Activated naive CD4-positive, alpha-beta T cell treated with anti-CD3 and anti-CD28 coated beads, Interleukin-2, amount 50 U/mL, for 24 hours (primary cell): ENCODE measurements at regions not wholly inside any gene's neighbourhood (a gene's known extent, or its start where the extent isn't known, plus 50 kb on each side); places are given as distances from the start of the nearest gene placed in this dataset.
A peak's percentile ranks its signal among the peaks of the same experiment; 100 is the strongest.

Source experiments
- H3K27ac Mint-ChIP-seq: one replicate; pipeline ENCODE4 v1.8.0; 2021; ENCODE audit warnings: mild to moderate bottlenecking, mixed read lengths
- H3K27me3 Mint-ChIP-seq: one replicate; pipeline ENCODE4 v1.8.0; 2021; ENCODE audit warnings: mixed read lengths
- H3K36me3 Mint-ChIP-seq: one replicate; pipeline ENCODE4 v1.8.0; 2021; ENCODE audit warnings: mixed read lengths
- H3K4me1 Mint-ChIP-seq: one replicate; pipeline ENCODE4 v1.8.0; 2021; ENCODE audit warnings: mixed read lengths
- H3K4me3 Mint-ChIP-seq: one replicate; pipeline ENCODE4 v1.8.0; 2021; ENCODE audit warnings: mild to moderate bottlenecking, mixed read lengths
- H3K9me3 Mint-ChIP-seq: one replicate; pipeline ENCODE4 v1.8.0; 2021; ENCODE audit warnings: mixed read lengths

DNA sequence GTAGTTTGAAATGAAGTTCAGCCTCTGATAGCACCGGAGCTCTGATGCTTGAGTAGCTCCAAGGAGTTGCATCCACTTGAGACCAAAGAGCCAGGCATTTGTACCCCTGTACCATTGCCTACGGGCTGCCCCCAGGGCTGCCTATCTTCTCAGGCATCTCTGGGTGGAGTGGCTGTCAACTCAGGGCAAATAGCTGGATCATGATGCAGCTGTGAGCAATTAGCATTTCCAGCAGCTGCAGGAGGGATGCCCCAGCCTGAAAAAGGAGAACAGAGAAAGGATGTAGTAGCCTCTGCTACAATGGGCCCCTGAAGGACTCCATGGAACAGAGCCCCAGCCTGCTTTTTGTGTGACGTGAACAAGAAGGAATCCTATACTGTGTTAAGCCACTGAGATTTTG, 492.6 kb downstream of the BCOR start:
- no peaks in the 10 kb centered on the region for H3K4me1 Mint-ChIP-seq
- no peak overlapping the region for H3K4me3 Mint-ChIP-seq
- H3K27me3 Mint-ChIP-seq, result no peaks in the 10 kb centered on the region
- H3K27ac Mint-ChIP-seq, result no peak overlapping the region
- H3K36me3 Mint-ChIP-seq, result no peaks in the 10 kb centered on the region
- no peaks in the 10 kb centered on the region for H3K9me3 Mint-ChIP-seq

DNA sequence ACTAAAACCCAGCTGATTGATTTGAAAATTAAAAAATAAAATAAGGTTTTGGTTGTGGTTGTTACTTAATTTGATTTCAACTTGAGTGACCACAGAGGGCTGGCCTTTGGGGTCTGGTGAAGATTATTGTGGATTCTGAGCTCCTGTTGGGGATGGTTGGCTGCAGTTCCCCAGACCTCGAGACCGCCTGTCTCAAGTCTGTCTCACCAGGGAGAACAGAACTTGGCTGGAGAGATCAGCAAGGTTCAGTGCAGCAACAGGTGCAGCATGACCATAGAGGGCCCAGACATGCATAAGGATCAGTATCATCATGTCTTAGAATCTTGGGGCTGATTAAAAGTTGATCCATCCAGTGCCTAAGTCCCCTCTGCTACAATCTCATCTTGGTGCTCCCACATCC, 491.9 kb downstream of the BCOR start:
- H3K27me3 Mint-ChIP-seq, result no peaks in the 10 kb centered on the region
- H3K4me1 Mint-ChIP-seq, result no peaks in the 10 kb centered on the region
- H3K9me3 Mint-ChIP-seq, result no peaks in the 10 kb centered on the region
- H3K36me3 Mint-ChIP-seq, result no peaks in the 10 kb centered on the region
- H3K4me3 Mint-ChIP-seq, result no peak overlapping the region
- no peak overlapping the region for H3K27ac Mint-ChIP-seq

DNA sequence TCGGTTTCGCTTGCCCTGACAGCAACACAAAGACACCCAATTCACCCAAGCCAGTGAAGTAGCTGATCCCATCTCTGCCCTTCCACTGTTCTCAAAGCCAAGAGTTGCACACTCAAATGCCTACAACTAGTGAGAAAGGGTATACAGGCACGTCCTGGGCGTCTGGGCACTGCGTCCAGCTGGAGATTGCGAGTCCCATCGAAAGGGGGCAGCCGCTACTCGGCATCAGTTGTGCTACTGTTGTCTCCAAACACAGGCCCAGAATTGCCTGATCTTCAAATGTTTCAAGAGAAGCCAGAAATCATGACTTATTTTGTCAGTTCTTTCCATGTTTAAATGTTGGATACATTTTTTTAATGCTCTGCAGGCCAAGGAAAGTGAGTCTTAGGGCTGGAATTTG, 487.8 kb downstream of the BCOR start:
- Mint-ChIP-seq H3K27me3 (no peaks in the 10 kb centered on the region), H3K4me1 (peaks cover 18% of the 10 kb centered on the region), H3K36me3 (no peaks in the 10 kb centered on the region), H3K4me3 (no peak overlapping the region), H3K9me3 (no peaks in the 10 kb centered on the region), H3K27ac (no peak overlapping the region)

DNA sequence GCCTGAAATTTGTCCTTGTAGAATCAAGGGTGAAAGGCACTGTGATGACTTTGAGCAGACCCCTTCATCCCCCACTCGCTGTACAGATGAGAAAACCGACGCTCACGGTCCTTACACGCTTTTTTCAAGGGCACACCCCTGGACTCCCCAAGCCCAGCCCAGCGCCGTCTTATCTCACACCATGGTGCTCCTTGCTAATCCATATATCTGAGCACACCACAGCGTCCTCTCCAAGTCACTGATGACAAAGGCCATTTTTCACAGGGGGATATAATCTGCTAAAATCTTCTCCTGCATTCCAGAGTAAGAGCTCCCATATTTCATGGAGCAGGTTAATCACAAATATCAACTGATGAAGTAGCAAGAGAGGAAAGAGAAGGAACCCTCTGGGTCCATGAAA, 486.3 kb downstream of the BCOR start:
- Mint-ChIP-seq H3K27me3 (no peaks in the 10 kb centered on the region), H3K9me3 (no peaks in the 10 kb centered on the region), H3K27ac (no peak overlapping the region), H3K4me3 (no peak overlapping the region), H3K36me3 (no peaks in the 10 kb centered on the region), H3K4me1 (peaks cover 24% of the 10 kb centered on the region)

DNA sequence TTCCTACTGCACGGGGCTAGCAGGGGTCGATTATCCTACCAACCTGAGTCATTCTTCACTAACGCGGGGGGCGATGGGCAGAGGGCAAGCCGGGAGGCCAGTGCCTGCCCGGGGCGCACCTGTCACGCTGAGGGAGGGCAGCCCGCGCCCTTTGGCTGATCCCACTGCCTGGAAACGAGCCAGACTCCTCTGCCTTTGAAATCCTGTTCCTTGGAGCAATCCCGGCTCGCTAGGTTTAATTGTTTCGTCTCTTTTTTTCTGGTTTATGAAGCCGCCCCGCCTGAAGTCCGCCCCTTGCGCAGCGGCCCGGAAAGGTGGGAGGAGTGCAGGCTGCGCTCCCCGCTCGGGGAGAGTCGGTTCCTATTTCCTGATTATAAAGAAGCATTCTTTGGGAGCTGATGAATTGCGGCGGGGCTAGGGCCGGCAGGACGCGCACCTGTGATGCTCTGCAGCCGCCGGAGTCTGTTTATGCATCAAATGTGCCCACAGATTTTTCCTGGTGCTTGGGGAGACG, 484.2 kb downstream of the BCOR start:
- no peaks in the 10 kb centered on the region for H3K27me3 Mint-ChIP-seq
- H3K4me3 Mint-ChIP-seq, result peak overlapping the region; percentile 90
- H3K4me1 Mint-ChIP-seq, result peaks cover 24% of the 10 kb centered on the region
- peak overlapping the region; percentile 95 for H3K27ac Mint-ChIP-seq
- H3K36me3 Mint-ChIP-seq, result no peaks in the 10 kb centered on the region
- H3K9me3 Mint-ChIP-seq, result no peaks in the 10 kb centered on the region

DNA sequence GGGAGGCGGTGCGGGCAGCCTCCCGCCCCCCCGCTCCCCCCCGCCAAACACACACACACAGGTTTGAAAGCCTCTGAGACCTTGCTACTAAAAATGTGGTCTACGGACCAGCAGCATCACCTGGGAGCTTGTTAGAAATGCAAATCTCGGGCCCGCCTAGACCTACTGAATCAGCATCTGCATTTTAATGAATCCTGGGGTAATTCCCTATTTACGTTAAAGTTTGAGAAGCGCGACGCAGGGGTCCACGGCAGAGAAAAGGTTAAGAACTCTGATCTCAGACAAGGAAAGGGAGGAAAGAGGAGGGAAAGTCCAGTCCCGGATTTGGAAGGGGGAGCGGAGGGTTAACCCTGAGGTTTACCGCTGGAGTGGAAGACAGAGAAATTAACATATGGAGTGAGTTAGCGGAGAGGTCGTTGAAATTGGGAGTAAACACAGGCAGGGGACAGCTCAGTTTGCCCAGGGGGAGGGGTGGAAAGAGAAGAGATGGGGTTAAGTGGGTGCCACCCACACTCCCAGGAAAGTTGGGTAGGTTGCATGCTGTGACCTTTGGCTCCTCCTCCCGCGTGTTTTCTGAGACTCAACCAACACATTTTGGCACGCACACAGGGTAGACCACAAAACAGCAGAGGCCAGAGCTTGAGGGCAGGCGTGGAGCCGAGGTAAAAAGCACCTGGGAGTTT, 483.6 kb downstream of the BCOR start:
- Mint-ChIP-seq H3K27me3 (no peaks in the 10 kb centered on the region), H3K27ac (peak overlapping the region; percentile 95), H3K36me3 (no peaks in the 10 kb centered on the region), H3K4me1 (peaks cover 24% of the 10 kb centered on the region), H3K9me3 (no peaks in the 10 kb centered on the region), H3K4me3 (peak overlapping the region; percentile 90)

DNA sequence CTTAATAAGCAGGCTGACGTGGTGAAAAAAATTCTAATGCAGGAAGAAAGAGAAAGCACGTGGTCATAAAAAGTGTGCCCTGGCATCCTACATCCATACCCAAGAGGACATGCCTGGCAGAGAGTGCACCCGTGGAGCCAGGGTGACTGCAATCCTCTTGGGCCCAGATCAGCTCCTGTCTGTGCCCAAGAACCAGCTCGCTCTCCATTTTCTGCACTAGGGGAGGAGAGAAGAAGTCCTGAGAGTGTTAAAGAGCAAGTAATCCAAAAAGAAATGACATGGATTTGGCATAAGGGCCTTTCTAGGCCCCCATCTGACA, 483.1 kb downstream of the BCOR start:
- Mint-ChIP-seq H3K4me3 (peak overlapping the region; percentile 90), H3K9me3 (no peaks in the 10 kb centered on the region), H3K27ac (peak overlapping the region; percentile 95), H3K36me3 (no peaks in the 10 kb centered on the region), H3K4me1 (peaks cover 24% of the 10 kb centered on the region), H3K27me3 (no peaks in the 10 kb centered on the region)

DNA sequence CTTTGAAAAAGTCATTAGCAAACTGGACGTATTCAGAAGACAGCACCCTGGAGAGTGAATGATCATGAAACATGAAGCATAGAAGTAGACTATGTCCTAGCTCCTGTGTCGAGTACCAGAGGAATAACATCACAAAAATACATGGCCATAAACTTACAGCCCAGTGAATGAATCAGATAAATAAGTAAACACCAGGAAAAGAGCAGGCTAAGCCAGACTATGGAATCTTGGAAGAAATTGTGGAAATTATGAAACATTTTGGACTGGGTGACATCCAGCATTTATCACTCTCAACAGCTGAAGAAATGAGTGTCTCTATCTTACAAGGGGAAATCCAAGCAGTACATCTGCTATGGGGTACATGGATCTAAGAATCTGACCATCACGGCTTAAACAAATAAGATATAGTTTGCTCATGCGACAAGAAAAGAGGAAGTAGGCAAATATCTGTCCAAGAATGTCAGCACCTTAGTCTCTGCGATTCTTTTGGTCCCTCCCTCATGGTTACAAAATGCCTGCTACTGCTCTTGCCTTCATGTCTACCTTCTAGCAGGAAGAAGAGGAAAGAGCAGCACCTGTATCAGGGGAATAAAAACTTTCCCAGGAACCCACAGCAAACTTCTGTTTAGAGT, 481.5 kb downstream of the BCOR start:
- H3K36me3 Mint-ChIP-seq, result no peaks in the 10 kb centered on the region
- H3K4me3 Mint-ChIP-seq, result no peak overlapping the region
- H3K27me3 Mint-ChIP-seq, result no peaks in the 10 kb centered on the region
- peaks cover 24% of the 10 kb centered on the region for H3K4me1 Mint-ChIP-seq
- no peaks in the 10 kb centered on the region for H3K9me3 Mint-ChIP-seq
- H3K27ac Mint-ChIP-seq, result peak overlapping the region; percentile 51

DNA sequence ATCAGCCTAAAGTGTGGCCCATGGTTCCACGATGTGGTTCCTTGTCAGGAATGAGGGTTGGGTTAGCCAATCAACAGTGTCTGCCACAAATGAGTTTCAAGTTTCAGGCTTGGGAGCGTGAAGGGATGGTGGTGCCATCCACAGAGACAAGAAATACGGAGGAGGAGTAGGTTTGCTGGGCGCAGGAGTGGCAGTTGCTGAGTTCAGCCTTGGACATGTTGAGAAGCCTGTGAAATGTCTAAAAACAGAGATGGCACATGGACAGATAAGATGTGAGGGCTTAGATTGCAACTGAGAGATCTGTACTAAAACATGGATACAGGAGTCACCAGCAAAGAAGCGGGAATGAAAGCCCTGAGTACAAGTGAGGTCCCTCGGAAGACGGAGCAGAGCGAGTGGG, 481.0 kb downstream of the BCOR start:
- H3K27ac Mint-ChIP-seq, result no peak overlapping the region
- H3K4me3 Mint-ChIP-seq, result no peak overlapping the region
- no peaks in the 10 kb centered on the region for H3K27me3 Mint-ChIP-seq
- H3K9me3 Mint-ChIP-seq, result peaks cover 1% of the 10 kb centered on the region
- peaks cover 24% of the 10 kb centered on the region for H3K4me1 Mint-ChIP-seq
- no peaks in the 10 kb centered on the region for H3K36me3 Mint-ChIP-seq

DNA sequence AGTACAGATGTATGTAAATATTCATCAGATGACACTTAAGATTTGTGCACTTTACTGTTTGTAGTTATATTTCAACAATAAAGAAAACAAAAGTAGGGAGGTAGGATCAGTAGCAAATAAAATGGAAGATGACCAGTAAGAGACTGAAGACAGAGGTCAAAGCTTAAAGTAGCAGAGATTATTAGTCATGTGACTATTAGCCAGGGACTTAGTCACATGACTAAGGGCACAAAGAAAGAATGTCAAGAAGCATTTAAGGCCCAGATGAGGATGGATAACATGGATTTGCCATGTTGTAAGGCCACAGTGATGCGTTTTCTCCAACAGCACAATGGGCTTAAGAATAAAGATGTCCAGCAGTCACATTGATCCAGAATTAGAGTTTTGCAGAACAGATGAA, 479.6 kb downstream of the BCOR start:
- no peak overlapping the region for H3K4me3 Mint-ChIP-seq
- peaks cover 24% of the 10 kb centered on the region for H3K4me1 Mint-ChIP-seq
- no peak overlapping the region for H3K27ac Mint-ChIP-seq
- H3K27me3 Mint-ChIP-seq, result no peaks in the 10 kb centered on the region
- H3K9me3 Mint-ChIP-seq, result peaks cover 5% of the 10 kb centered on the region
- H3K36me3 Mint-ChIP-seq, result no peaks in the 10 kb centered on the region

DNA sequence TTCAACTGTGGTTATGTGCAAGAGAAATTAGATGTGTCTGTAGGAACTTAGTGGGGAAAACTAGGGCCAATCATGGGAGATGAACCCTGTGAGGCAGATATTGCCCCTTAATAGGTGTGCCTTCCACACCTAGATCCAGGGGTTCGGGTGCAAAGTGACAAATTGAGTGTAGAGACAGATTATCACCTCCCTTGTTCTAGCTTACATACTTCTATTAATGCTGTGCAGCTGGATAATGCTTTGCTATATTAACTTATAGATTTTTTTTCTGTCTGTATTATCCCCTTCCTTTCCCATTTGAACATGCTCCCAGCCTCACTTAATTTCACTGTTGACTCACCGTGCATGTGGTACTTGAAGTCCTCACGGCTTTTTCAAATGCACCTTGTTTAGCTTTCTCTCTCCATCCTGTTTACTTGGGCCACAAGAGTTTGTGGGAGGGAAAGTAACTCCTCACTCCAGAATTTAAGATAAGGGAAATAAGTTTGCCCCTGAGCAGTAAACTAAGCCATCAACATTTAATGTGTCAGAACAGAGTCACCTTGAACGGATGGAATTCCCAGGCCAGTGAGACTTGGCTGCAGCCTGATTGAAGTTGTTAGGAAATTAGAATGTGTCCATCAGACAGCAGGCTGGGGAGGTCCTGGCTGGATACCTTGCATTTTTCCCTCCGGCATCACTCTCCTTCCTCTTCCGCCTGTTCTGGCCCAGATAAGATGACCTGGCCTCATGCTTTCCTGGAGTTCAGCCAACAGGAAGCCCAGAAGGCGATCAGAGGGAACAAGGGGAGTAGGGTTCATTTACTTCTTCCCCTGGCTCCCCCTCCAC, 478.4 kb downstream of the BCOR start:
- peaks cover 12% of the 10 kb centered on the region for H3K4me1 Mint-ChIP-seq
- peaks cover 5% of the 10 kb centered on the region for H3K9me3 Mint-ChIP-seq
- H3K27ac Mint-ChIP-seq, result no peak overlapping the region
- H3K4me3 Mint-ChIP-seq, result no peak overlapping the region
- no peaks in the 10 kb centered on the region for H3K27me3 Mint-ChIP-seq
- H3K36me3 Mint-ChIP-seq, result no peaks in the 10 kb centered on the region

DNA sequence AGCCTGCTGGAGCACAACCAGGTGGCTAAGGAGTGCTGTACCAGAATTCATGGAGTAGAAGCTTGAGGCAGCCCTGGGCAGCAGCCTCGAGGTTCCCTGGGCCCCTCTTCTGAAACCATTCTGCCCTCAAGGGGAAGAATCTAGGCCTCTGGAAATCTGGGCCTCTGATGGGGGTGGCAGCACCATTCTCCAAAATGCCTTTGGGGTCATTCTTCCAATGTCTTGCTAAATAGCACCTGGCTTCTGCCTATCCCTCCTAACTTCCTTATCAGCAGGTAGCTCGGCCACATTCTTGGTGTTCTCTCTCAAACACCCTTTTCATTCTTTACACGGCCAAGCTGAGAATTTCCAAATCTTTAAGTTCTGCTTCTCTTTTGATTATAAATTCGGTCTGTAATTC, 473.6 kb downstream of the BCOR start:
- Mint-ChIP-seq H3K27ac (no peak overlapping the region), H3K27me3 (no peaks in the 10 kb centered on the region), H3K4me3 (no peak overlapping the region), H3K4me1 (peaks cover 13% of the 10 kb centered on the region), H3K9me3 (peaks cover 5% of the 10 kb centered on the region), H3K36me3 (no peaks in the 10 kb centered on the region)

DNA sequence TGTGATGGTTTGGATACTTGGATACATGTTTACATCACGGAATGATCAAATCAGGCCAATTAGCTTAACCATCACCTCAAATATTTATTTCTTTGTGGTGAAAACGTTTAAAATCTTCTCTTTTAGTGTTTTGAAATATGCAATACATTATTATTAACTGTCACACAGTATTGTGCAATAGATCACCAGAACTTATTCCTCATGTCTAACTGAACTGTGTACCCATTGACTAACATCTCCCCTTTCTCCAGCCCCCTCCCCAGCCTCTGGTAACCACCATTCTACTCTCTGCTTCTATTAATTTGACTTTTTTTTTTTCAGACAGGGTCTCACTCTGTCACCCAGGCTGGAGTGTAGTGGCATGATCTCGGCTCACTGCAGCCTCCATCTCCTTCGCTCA, 471.9 kb downstream of the BCOR start:
- Mint-ChIP-seq H3K27me3 (no peaks in the 10 kb centered on the region), H3K4me3 (no peak overlapping the region), H3K27ac (no peak overlapping the region), H3K36me3 (no peaks in the 10 kb centered on the region), H3K4me1 (peaks cover 22% of the 10 kb centered on the region), H3K9me3 (peaks cover 5% of the 10 kb centered on the region)

DNA sequence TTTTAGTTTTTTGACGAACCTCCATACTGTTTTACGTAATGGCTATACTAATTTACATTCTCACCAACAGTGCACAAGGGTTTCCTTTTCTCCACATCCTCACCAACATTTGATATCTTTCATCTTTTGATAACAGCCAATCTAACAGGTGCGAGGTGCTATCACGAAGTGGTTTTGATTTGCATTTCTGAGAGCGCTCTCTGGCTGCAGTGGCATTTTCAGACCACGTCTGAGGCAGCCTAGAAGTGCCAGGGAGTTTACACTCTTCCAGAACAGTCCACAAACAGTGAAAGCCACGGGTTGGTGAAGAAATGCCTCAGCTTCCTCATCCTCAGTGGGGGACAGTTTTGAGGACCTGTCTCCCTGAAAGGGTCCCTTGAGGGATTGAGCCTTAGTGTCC, 471.0 kb downstream of the BCOR start:
- H3K4me3 Mint-ChIP-seq, result no peak overlapping the region
- H3K9me3 Mint-ChIP-seq, result peaks cover 3% of the 10 kb centered on the region
- no peak overlapping the region for H3K27ac Mint-ChIP-seq
- H3K4me1 Mint-ChIP-seq, result peaks cover 29% of the 10 kb centered on the region
- no peaks in the 10 kb centered on the region for H3K36me3 Mint-ChIP-seq
- no peaks in the 10 kb centered on the region for H3K27me3 Mint-ChIP-seq

DNA sequence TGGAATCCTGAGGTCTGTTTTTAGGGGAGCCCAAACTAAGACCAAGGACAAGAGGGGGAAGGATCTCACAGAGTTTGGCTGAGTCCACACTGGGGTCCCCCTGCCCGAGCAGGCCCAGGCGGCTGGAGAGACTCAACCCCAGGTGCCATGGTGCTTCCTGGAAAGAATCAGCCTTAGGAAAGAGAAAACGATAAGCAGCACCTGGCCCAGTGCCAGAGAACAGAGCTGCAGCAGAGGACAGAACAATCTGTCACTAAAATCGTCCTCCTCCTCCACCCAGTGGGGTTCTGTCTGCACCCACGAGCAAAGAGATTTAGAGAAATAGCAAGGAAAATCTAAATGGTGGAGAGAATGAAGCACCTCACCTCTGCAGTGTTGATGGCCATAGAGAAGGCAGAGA, 470.5 kb downstream of the BCOR start:
- no peak overlapping the region for H3K4me3 Mint-ChIP-seq
- no peaks in the 10 kb centered on the region for H3K9me3 Mint-ChIP-seq
- H3K4me1 Mint-ChIP-seq, result peaks cover 29% of the 10 kb centered on the region
- no peak overlapping the region for H3K27ac Mint-ChIP-seq
- no peaks in the 10 kb centered on the region for H3K27me3 Mint-ChIP-seq
- H3K36me3 Mint-ChIP-seq, result no peaks in the 10 kb centered on the region

DNA sequence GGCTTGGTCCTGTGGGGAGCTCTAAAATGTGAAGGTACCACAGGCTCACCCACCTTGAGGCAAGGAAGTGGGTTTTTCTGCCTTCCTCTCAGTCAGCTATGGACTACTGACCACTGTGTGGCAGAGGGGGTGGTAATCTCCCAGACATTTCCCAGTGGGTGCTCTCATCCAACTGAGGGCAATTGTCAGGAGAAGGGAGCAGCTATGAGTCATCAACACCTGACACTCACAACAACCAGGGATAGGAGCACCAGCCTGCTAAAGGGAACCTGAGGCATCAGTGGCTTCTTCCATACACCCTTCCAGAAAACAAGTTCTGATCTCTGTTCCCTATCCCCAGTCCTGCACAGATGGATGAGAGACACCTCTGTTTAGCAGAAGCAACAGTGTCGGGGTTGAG, 468.8 kb downstream of the BCOR start:
- H3K36me3 Mint-ChIP-seq, result no peaks in the 10 kb centered on the region
- H3K27me3 Mint-ChIP-seq, result no peaks in the 10 kb centered on the region
- no peaks in the 10 kb centered on the region for H3K9me3 Mint-ChIP-seq
- H3K27ac Mint-ChIP-seq, result no peak overlapping the region
- peaks cover 29% of the 10 kb centered on the region for H3K4me1 Mint-ChIP-seq
- H3K4me3 Mint-ChIP-seq, result no peak overlapping the region
